ENCODE measurements at regions not wholly inside any gene's neighbourhood (a gene's known extent, or its start where the extent isn't known, plus 50 kb on each side); places are given as distances from the start of the nearest gene placed in this dataset.

GRCh38 chr7:35495377-35495776 is 199.6 kb downstream of the HERPUD2 start:
- no peak for TF ChIP-seq FOXM1 (IDR thresholded peaks at IDR 0.05; ENCODE audit: borderline replicate concordance, low read depth)
- TF ChIP-seq CEBPB (IDR thresholded peaks at IDR 0.05): no peak
- no peak for TF ChIP-seq CREB1 (IDR thresholded peaks at IDR 0.05; ENCODE audit: low read depth)
- TF ChIP-seq EGR1 (IDR thresholded peaks at IDR 0.05): no peak
- TF ChIP-seq RAD21 (IDR thresholded peaks at IDR 0.05; ENCODE audit: low read depth): no peak
- TF ChIP-seq TCF12 (IDR thresholded peaks at IDR 0.05; ENCODE audit: low read depth): no peak
- no peak for TF ChIP-seq TEAD4 (IDR thresholded peaks at IDR 0.05)
- no peak for TF ChIP-seq NFIC (IDR thresholded peaks at IDR 0.05)
- no peak for TF ChIP-seq TAF1 (IDR thresholded peaks at IDR 0.05; ENCODE audit: low read depth)
- TF ChIP-seq YY1 (IDR thresholded peaks at IDR 0.05; ENCODE audit: low read depth): no peak
- TF ChIP-seq, protein P1, sequence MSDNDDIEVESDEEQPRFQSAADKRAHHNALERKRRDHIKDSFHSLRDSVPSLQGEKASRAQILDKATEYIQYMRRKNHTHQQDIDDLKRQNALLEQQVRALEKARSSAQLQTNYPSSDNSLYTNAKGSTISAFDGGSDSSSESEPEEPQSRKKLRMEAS (IDR thresholded peaks at IDR 0.05): no peak
- TF ChIP-seq EP300 (IDR thresholded peaks at IDR 0.05; ENCODE audit: borderline replicate concordance): no peak

- TF ChIP-seq FOXM1 (IDR thresholded peaks at IDR 0.05; ENCODE audit: borderline replicate concordance, low read depth) (no peak), CREB1 (IDR thresholded peaks at IDR 0.05; ENCODE audit: low read depth) (no peak), TAF1 (IDR thresholded peaks at IDR 0.05; ENCODE audit: low read depth) (no peak), TEAD4 (IDR thresholded peaks at IDR 0.05) (no peak), TCF12 (IDR thresholded peaks at IDR 0.05; ENCODE audit: low read depth) (no peak), REST (IDR thresholded peaks at IDR 0.05; ENCODE audit: low read depth) (no peak), RAD21 (IDR thresholded peaks at IDR 0.05; ENCODE audit: low read depth) (no peak), NFIC (IDR thresholded peaks at IDR 0.05) (no peak), EGR1 (IDR thresholded peaks at IDR 0.05) (no peak), EP300 (IDR thresholded peaks at IDR 0.05; ENCODE audit: borderline replicate concordance) (no peak), ZBTB7A (IDR thresholded peaks at IDR 0.05; ENCODE audit: low read depth) (no peak), USF1 (IDR thresholded peaks at IDR 0.05) (no peak), YY1 (IDR thresholded peaks at IDR 0.05; ENCODE audit: low read depth) (no peak), CEBPB (IDR thresholded peaks at IDR 0.05) (no peak)
- TF ChIP-seq, protein P1 (IDR thresholded peaks at IDR 0.05): no peak
These were observed 200.5 kb downstream of the HERPUD2 start for GRCh38 chr7:35494407-35494806.

DNA sequence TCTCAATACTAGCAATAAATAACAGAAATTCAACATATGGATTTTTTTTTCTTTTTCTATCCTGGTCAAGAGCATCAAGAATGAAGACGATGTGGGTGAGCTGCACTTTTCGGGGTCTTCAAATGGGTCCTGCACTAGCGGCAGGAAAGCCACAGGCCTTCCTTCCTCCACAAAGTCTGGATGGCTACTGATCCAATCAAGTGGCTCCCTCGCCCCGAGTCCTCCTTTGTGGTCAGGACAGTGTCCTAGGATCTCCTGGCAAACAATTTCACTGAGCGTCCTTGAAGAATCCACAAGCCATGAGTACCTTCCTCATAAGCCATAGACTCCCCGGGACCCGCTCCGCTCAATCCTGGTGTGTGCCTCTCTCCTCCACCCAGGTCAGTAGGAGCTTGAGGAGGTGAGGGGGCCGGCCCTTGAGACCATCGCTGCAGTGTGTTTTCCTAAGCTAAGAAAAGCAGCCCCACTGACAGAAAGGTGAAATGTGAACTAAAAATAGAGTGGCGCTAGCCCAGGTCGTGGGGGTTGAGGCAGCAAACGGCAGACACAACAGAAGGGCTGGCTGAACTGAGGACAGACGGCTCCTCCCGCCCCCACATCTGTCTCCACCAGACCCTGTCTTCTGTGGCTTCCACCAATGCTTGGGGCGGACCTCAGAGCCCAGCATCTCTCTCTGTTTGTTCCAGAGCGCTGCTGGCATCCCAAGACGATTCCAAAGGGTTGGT is 202.3 kb downstream of the HERPUD2 start:
- TF ChIP-seq RAD21 (IDR thresholded peaks at IDR 0.05; ENCODE audit: low read depth): no peak
- no peak for TF ChIP-seq TAF1 (IDR thresholded peaks at IDR 0.05; ENCODE audit: low read depth)
- TF ChIP-seq EP300 (IDR thresholded peaks at IDR 0.05; ENCODE audit: borderline replicate concordance): no peak
- TF ChIP-seq FOXM1 (IDR thresholded peaks at IDR 0.05; ENCODE audit: borderline replicate concordance, low read depth): no peak
- TF ChIP-seq, protein P1 (IDR thresholded peaks at IDR 0.05): no peak
- TF ChIP-seq ZBTB7A (IDR thresholded peaks at IDR 0.05; ENCODE audit: low read depth): no peak
- TF ChIP-seq TCF12 (IDR thresholded peaks at IDR 0.05; ENCODE audit: low read depth): no peak
- TF ChIP-seq CREB1 (IDR thresholded peaks at IDR 0.05; ENCODE audit: low read depth): no peak
- no peak for TF ChIP-seq NFIC (IDR thresholded peaks at IDR 0.05)
- no peak for TF ChIP-seq YY1 (IDR thresholded peaks at IDR 0.05; ENCODE audit: low read depth)
- TF ChIP-seq CEBPB (IDR thresholded peaks at IDR 0.05): no peak
- no peak for TF ChIP-seq USF1 (IDR thresholded peaks at IDR 0.05)
- TF ChIP-seq REST (IDR thresholded peaks at IDR 0.05; ENCODE audit: low read depth): no peak
- no peak for TF ChIP-seq EGR1 (IDR thresholded peaks at IDR 0.05)
- TF ChIP-seq TEAD4 (IDR thresholded peaks at IDR 0.05): no peak

DNA sequence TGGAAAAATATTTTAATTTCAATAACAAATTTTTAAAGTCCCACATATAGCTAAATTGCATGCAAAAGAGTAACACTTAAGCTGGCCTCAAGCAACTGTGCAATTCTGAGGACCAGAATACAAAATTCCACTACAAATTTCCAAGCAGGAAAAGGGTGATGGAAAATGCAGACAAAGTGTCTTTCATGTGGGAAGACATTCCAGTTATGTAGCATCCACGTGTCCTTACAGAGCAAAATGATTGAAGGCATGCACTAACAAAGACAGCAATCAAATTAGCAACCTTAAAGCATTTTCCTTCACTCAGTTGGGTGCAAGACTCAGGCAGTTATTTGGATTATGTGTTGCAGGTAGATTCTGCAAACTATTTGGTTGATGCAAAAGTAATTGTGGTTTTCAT is 203.7 kb downstream of the HERPUD2 start:
- TF ChIP-seq YY1 (IDR thresholded peaks at IDR 0.05; ENCODE audit: low read depth) (no peak), EP300 (IDR thresholded peaks at IDR 0.05; ENCODE audit: borderline replicate concordance) (no peak)
- TF ChIP-seq, protein P1 (IDR thresholded peaks at IDR 0.05): no peak

DNA sequence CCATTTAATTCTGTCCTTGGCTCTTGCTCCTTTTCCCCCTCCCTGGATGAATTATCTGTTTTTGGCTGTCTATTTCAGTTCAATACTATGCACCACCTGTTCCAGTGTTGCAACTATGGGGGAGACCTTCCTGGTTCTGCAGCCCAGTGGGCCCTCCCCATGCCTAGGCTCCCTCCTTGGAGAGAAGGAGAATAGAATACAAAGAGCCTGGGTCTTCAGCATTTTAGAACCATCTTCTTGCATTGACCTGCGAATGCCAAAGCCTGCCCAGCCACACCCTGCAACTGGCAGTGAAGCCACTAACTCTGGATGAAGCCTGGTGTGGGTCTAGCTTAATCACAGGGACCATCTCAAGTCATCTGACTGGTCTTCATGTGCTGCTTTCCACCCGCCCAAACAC is 207.1 kb downstream of the HERPUD2 start:
- TF ChIP-seq RAD21 (IDR thresholded peaks at IDR 0.05; ENCODE audit: low read depth) (no peak), REST (IDR thresholded peaks at IDR 0.05; ENCODE audit: low read depth) (no peak), CREB1 (IDR thresholded peaks at IDR 0.05; ENCODE audit: low read depth) (no peak), YY1 (IDR thresholded peaks at IDR 0.05; ENCODE audit: low read depth) (no peak), TCF12 (IDR thresholded peaks at IDR 0.05; ENCODE audit: low read depth) (no peak), FOXM1 (IDR thresholded peaks at IDR 0.05; ENCODE audit: borderline replicate concordance, low read depth) (no peak), NFIC (IDR thresholded peaks at IDR 0.05) (no peak), CEBPB (IDR thresholded peaks at IDR 0.05) (no peak), ZBTB7A (IDR thresholded peaks at IDR 0.05; ENCODE audit: low read depth) (no peak), TAF1 (IDR thresholded peaks at IDR 0.05; ENCODE audit: low read depth) (no peak), EGR1 (IDR thresholded peaks at IDR 0.05) (no peak), EP300 (IDR thresholded peaks at IDR 0.05; ENCODE audit: borderline replicate concordance) (no peak), USF1 (IDR thresholded peaks at IDR 0.05) (no peak), TEAD4 (IDR thresholded peaks at IDR 0.05) (no peak)
- TF ChIP-seq, protein P1 (IDR thresholded peaks at IDR 0.05): no peak
